Kasumi-1 (cell line): ENCODE measurements at regions not wholly inside any gene's neighbourhood (a gene's known extent, or its start where the extent isn't known, plus 50 kb on each side); places are given as distances from the start of the nearest gene placed in this dataset.
"Not testable (repeated sequence)": the region's sequence is repeated elsewhere in the genome, so short reads cannot be mapped to it uniquely, and the experiment has no call there.

ENCODE experiments used
- DNase-seq, 2 experiments: peaks; one replicate each; lab custom pipeline; 2025; lab: John Stamatoyannopoulos, UW

DNA sequence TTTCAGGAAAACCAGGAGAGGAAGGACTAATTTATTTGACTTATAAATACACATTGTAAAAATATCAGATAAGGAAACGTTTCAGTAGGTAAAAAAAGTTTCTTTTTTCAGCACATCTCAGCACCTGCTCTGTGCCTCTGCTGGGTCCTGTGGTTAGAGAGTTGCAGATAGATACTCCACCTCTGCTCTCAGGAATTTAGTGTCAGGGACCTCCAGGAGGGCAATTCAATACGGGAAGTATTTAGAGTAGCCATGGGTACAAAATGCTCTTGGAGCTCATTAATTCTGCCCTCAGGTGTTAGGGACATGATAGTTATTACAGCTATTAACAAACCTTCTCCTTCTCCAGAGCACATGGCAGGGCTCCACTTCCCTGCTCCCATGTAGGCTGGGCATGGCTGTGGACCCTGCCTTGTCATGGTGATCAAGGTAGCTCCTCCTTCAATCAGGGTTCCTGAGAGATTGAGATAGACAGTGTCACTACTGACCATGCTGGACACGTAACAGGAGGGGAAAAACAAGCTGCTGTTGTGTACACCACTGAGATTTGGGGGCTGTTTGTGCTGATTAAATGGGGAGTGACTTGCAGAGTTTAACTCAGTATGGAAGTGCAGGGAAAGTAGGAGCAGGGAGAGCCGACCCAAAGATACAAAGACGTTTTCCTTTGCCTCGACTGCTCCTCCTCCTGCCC, 185.6 kb upstream of the COPS8 start:
- no peak for DNase-seq

DNA sequence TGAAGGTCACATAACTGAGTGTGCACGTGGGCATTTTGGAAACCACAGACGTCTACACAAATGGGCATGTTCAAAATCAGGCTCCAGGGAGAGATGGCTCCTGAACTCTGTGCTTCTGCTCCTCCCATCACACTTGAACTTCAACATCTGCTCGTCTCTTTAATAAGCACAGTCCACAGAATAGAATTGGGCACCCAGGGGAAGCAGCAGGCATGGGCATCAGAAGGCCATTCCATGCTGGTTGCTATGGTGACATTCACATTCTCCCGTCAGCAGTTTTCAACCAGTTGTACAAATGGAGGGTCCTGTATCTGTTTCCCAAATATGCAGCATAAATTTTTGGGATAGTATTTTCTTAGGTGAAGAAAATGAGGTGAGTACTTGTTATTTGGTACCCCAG, 183.7 kb upstream of the COPS8 start:
- DNase-seq = no peak

DNA sequence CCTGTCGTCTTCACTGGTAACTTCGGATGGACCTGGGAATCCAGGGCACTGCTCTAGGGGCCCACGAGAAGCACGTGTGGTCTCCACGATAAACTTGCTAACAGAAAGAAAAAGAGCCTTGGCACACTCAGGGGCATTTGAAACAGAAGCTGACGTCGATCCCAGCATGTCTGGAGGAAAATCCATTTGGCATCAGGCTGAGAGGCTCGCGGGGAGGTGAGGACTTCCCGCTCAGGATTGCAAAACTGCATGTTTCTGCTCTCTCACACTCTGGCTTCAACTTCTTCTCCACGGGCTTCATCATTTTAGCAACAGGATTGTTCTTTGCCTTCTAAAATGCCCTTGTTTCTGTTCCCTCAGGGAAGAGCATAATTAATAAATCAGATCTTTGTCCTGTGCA, 181.7 kb upstream of the COPS8 start:
- no peak for DNase-seq

- DNase-seq = no peak
These were observed 181.1 kb upstream of the COPS8 start for GRCh38 chr2:236904389-236905263.

GRCh38 chr2:236905976-236906375, 179.7 kb upstream of the COPS8 start:
- DNase-seq = no peak

DNA sequence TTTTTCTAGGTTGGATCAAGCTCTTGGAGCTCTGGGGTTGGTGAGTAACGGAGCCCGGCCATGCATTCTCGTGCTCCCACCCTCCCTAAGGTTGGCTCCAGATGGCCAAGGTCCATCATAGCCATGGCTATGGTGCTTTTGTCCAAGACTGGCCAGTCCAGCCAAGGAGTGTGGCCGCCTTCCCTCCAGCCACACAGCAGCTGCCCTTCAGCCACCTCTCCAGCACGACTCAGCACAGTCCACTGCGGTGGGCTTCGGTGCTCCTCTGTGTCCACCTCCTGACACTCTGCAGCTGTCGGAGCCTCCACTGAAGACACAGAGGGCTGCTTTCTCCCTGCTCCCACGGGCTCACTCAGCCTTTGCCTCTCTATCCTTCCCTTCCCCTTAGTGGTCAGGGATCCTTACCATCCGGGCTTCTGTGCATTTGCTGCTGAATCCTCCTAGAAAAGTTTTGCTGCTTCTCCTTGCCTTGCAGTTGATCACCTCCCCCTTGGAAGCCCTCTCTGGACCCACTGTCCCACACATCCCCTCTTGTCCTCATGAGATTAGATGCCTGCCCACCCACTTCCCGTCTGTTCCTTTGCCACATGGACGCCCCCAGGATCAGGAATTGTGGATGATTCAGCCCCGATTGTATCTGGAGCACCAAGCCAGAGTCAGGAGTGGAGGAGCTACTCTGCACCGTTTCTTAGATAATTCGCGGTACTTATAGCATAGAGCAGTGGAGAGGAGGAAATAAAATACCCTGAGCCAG, 177.1 kb upstream of the COPS8 start:
- DNase-seq = no peak

GRCh38 chr2:236909193-236909504, 176.5 kb upstream of the COPS8 start:
- DNase-seq = no peak

- DNase-seq = no peak
These were observed 175.9 kb upstream of the COPS8 start for GRCh38 chr2:236909802-236910201.

DNA sequence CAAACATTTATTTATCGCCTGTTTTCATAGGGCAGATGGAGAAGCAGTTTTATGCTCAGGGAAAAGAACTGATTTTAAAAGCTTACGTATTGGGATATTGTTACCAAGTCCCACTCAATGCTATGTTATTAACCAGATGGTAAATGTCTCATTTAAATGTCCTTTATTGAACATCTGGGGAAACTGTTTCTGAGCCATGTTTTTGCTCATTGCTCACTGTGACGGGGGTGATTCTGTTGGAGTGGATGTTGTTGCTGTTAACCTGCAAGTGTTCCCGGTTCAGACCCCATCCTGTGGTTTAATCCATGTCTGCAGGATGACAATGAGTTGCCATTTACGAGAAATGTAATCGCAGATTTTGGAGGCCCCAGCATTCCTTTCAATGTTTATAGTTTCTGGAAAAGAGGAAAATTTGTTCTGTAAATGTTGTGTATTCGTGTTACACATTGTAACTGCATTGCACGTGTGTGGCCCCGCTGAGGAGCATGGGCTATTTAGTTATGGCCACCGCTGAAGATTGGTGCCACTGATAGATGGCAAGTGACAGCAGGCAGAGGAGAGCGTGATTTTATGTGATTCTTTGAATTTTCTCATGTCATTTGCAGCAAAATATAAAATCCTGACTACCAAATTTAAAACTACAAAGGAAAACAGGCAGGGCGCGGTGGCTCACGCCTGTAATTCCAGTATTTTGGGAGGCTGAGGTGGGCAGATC, 174.8 kb upstream of the COPS8 start:
- no peak for DNase-seq

- DNase-seq = no peak
These were observed 173.2 kb upstream of the COPS8 start for GRCh38 chr2:236912326-236913120.

DNA sequence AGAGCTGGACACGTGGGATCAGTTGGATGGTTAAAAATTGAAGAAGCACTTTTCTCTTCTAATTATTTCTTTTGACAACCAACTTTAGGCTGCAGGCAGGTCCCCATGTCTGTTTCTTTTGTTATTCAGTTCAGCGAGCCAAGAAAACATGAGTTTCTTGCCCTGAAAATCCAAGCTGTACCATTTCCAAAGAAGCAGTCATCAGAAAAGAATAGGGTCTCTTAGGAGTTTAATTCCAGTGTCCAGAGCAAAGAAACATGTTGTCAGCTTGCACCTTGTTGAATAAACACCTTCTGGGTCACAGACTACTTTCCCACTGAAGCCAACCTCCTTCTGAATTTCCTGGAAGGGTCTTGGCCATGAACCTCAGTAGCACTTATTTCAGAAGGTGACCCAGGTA, 170.5 kb upstream of the COPS8 start:
- no peak for DNase-seq

DNA sequence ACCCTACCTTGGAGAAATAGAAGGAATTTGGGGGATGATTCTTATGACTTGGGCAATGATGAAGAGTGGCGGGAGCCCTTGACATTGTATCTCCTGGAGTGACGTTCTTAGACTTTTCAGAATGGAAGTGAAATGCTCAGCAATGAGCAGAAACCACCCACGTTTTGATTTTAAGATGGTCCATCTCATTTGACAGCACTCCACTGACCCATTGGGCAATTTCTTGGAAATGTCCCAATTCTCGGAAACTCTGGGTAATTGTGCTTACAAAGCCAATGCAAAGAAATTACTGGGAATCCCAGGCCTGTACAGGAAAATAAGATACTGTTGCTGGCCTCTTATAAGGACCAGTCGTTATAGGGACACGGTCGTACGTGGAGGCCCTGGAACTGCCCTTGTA, 170.0 kb upstream of the COPS8 start:
- no peak for DNase-seq

- no peak for DNase-seq
These were observed 169.5 kb upstream of the COPS8 start for GRCh38 chr2:236916181-236916580.

- DNase-seq = no peak
These were observed 169.0 kb upstream of the COPS8 start for GRCh38 chr2:236916651-236917050.

GRCh38 chr2:236917164-236917563, 168.5 kb upstream of the COPS8 start:
- no peak for DNase-seq

DNA sequence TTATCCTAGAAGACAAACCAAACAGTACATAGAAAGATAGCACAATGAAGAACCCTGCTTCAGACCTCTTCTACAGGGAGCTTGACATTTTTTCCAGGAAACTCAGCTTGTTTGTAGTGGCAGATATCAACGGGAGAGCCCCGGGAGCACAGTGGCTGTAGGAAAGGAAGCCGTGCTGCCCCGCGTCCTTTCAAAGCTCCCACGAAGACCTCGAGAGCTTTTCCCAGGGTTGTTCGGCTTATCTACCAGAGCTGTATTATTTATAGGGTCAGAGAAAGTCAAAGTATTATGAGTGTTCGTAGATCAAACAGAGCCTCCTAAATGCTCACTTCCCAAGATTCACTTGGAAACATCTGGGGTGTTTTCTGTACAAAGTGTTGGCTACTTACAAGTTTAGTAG, 167.1 kb upstream of the COPS8 start:
- DNase-seq = no peak

- DNase-seq = no peak
These were observed 166.5 kb upstream of the COPS8 start for GRCh38 chr2:236919209-236919608.

DNA sequence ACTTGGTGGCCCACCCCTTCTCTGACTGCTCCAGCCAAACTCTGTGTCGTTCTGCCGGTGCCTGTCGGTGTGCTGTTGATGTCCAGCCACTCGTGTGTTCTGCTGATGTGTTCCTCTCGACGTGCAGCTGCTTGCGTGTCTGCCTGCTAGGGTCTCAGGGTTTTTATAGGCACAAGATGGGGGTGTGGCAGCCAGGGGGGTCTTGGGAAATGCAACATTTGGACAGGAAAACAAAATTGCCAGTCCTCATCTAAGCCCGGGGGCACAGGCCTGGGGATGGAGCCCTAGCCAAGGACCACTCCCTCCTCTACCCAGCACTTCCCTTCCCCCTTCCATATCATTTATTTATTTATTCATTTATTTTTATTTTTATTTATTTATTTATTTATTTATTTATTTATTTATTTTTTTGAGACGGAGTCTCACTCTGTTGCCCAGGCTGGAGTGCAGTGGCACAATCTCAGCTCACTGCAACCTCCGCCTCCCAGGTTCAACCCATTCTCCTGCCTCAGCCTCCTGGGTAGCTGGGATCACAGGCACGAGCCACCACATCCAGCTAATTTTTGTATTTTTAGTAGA, 165.8 kb upstream of the COPS8 start:
- DNase-seq = not testable (repeated sequence)

DNA sequence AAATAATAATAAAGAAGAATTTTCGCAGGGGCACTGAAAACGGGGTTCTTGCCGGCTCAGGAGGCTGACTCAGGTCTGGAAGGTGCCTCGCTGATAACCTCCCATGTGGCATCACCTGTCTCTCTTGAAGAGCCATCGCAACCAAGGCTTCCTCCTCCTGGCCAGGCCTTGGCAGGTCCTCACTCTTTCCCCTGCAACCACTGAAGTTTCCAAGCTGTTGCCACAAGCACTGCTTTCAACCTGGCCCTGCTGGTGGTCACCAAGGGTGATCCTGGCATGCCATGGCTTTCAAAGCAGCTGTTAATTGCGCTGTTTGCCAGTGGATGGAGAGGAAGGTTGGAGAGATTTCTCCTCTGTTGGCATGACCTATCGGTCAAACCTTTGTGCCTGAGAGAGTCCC, 163.6 kb upstream of the COPS8 start:
- no peak for DNase-seq

DNA sequence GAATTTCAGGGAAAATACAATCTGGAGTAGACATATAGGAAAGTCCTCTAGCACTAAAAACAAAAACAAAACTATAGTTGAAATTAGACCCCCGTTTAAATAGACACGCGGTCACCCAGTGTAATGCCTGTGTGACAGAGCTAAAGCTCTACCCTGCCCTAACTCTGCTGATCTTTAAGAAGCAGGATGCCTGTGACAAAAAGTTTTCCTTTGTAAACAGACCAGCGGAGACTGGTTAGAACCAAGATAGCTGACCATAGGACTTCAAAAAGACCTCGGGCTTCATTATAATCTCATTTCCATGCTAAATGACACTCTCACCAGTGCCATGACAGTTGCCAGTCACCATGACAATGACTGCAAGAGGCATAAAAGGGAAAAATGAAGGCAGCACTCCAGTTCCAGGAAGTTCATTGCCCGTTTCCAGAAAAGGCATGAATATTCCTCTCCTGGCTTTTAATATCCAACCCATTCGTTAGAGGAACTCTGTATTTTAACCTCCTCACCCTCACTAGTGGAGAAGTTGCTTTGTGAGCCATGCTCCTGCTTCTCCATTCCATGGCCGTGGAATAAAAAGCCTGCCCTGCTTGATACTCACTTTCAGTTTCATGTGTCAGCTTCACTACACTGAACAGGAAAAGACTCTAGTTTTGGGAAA, 157.2 kb upstream of the COPS8 start:
- no peak for DNase-seq
